Activated CD8-positive, alpha-beta T cell treated with anti-CD3 and anti-CD28 coated beads for 36 hours (primary cell): ENCODE measurements at regions not wholly inside any gene's neighbourhood (a gene's known extent, or its start where the extent isn't known, plus 50 kb on each side); places are given as distances from the start of the nearest gene placed in this dataset.
A peak's percentile ranks its signal among the peaks of the same experiment; 100 is the strongest.
"Not testable (repeated sequence)": the region's sequence is repeated elsewhere in the genome, so short reads cannot be mapped to it uniquely, and the experiment has no call there.

Experiments used
- ATAC-seq: fragments of 200-7000 bp; cut with Tn5 transposase; one replicate; pipeline ENCODE4 v1.10.0; 2021; ENCODE audit warnings: mild to moderate bottlenecking, moderate library complexity
- CTCF ChIA-PET: fragments of 350-600 bp; sonication (Branson Sonifier 250); formaldehyde crosslinking; loops from one replicate; lab custom pipeline; 2021; ENCODE audit warnings: antibody characterized with exemption; lab: Charles Lee
- POLR2A ChIA-PET: fragments of 350-600 bp; sonication (Branson Sonifier 250); formaldehyde crosslinking; loops from one replicate; lab custom pipeline; 2021; ENCODE audit warnings: antibody characterized with exemption; lab: Charles Lee
- DNase-seq: peaks from one replicate; pipeline ENCODE4 v3.0.0-alpha.2; 2020
- H3K27ac Mint-ChIP-seq: one replicate; pipeline ENCODE4 v1.8.0; 2021; ENCODE audit warnings: mild to moderate bottlenecking, mixed read lengths
- H3K27me3 Mint-ChIP-seq: one replicate; pipeline ENCODE4 v1.8.0; 2021; ENCODE audit warnings: mixed read lengths
- H3K36me3 Mint-ChIP-seq: one replicate; pipeline ENCODE4 v1.8.0; 2021; ENCODE audit warnings: low read depth, mixed read lengths
- H3K4me1 Mint-ChIP-seq: one replicate; pipeline ENCODE4 v1.8.0; 2021; ENCODE audit warnings: low read depth, mixed read lengths
- H3K4me3 Mint-ChIP-seq: one replicate; pipeline ENCODE4 v1.8.0; 2021; ENCODE audit warnings: mild to moderate bottlenecking, moderate library complexity, mixed read lengths
- H3K9me3 Mint-ChIP-seq: one replicate; pipeline ENCODE4 v1.8.0; 2021; ENCODE audit warnings: mixed read lengths
- intact Hi-C: fragments of 100-400 bp; cut with micrococcal nuclease; formaldehyde crosslinking; loops from one replicate; pipeline ENCODE4 v1.10.0; 2022
- TF ChIP-seq, protein P1 (sequence below): fragments of 200-600 bp; IDR thresholded peaks from one replicate; pipeline ENCODE4 v1.8.0; 2022; ENCODE audit warnings: antibody characterized with exemption, mild to moderate bottlenecking

DNA sequence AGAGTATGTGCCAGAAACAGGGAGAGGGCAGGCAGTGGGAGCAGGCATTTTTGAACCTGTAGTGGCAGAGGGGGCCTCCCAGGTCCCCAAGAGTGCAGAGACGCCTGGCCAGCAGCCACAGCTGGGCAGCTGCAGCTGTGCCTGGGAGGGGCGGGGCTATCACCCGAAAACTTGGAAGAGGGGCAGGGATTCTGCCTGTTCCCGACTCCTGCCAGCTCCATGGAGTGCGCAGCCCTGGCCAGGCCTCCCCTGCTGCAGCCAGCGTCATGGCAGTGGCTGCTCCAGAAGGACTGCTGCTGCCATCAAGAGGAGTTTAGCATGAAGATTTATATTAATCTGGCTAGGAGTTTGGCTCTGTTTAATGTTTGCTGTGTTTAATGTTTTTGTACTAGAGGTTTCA is 532.1 kb upstream of the PITX2 start:
- H3K4me3 Mint-ChIP-seq, result no peak overlapping the region
- ATAC-seq, result no peak
- intact Hi-C loops, result no loop called here
- no peaks in the 10 kb centered on the region for H3K4me1 Mint-ChIP-seq
- H3K27ac Mint-ChIP-seq, result no peak overlapping the region
- DNase-seq, result no peak
- H3K36me3 Mint-ChIP-seq, result no peaks in the 10 kb centered on the region
- ChIA-PET POLR2A (no interaction called here), CTCF (no interaction called here)
- peaks cover 9% of the 10 kb centered on the region for H3K9me3 Mint-ChIP-seq
- H3K27me3 Mint-ChIP-seq, result no peaks in the 10 kb centered on the region
- TF ChIP-seq, protein P1, sequence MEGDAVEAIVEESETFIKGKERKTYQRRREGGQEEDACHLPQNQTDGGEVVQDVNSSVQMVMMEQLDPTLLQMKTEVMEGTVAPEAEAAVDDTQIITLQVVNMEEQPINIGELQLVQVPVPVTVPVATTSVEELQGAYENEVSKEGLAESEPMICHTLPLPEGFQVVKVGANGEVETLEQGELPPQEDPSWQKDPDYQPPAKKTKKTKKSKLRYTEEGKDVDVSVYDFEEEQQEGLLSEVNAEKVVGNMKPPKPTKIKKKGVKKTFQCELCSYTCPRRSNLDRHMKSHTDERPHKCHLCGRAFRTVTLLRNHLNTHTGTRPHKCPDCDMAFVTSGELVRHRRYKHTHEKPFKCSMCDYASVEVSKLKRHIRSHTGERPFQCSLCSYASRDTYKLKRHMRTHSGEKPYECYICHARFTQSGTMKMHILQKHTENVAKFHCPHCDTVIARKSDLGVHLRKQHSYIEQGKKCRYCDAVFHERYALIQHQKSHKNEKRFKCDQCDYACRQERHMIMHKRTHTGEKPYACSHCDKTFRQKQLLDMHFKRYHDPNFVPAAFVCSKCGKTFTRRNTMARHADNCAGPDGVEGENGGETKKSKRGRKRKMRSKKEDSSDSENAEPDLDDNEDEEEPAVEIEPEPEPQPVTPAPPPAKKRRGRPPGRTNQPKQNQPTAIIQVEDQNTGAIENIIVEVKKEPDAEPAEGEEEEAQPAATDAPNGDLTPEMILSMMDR, result no peak

DNA sequence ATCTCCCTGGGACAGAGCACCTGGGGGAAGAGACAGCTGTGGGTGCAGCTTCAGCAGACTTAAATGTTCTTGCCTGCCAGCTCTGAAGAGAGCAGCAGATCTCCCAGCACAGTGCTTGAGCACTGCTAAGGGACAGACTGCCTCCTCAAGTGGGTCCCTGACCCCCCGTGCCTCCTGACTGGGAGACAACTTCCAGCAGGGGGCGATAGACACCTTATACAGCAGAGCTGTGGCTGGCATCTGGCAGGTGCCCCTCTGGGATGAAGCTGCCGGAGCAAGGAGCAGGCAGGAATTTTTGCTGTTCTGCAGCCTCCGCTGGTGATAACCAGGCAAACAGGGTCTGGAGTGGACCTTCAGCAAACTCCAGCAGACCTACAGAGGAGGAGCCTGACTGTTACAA is 541.7 kb upstream of the PITX2 start:
- H3K27ac Mint-ChIP-seq, H3K4me3 Mint-ChIP-seq, CTCF ChIA-PET, H3K4me1 Mint-ChIP-seq, ATAC-seq, intact Hi-C loops, H3K36me3 Mint-ChIP-seq, H3K27me3 Mint-ChIP-seq, POLR2A ChIA-PET: not testable (repeated sequence)
- TF ChIP-seq, protein P1, result peak; percentile 31
- DNase-seq, result peak; percentile 3
- peaks cover 16% of the 10 kb centered on the region for H3K9me3 Mint-ChIP-seq

DNA sequence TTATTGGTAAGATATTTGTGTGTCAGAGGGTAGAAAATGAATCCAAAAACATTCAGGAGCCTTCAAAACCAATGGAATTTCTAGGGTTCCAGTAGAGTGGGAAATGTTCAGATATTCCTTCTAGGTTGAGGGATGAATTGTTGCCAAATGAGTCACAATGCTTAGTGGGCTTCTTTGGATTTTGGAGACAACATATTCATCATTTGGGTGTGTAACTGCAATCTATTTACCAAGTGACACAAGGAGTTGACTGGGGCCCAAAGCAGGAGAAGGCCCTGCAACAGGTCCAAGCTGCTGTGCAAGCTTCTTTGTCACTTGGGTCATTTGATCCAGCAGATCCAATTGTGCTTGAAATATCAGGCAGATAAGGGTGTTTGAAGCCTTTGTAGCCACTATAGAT is 551.5 kb upstream of the PITX2 start:
- ChIA-PET POLR2A (no interaction called here), CTCF (no interaction called here)
- no peak for ATAC-seq

DNA sequence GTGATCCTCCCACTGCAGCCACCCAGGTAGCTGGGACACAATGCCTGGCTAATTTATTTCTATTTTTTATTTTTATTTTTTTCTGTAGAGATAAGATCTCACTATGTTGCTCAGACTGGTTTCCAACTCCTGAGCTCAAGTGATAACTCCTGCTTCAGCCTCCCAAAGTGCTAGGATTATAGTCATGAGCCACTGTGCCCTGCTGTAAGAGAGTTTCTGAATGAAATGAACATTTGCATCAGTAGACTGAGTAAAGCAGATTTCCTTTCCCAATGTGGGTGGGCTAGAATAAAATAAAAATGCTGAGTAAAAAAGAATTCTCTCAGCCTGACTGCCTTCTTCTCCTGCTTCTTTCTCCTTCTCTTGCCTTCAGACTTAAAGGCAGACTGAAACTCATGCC is 555.4 kb upstream of the PITX2 start:
- intact Hi-C loops, result no loop called here
- ChIA-PET CTCF (no interaction called here), POLR2A (no interaction called here)
- H3K27me3 Mint-ChIP-seq, result no peaks in the 10 kb centered on the region
- DNase-seq, result no peak
- TF ChIP-seq, protein P1, result no peak
- peaks cover 4% of the 10 kb centered on the region for H3K9me3 Mint-ChIP-seq
- no peak for ATAC-seq
- H3K4me3 Mint-ChIP-seq, result no peak overlapping the region
- no peak overlapping the region for H3K27ac Mint-ChIP-seq
- no peaks in the 10 kb centered on the region for H3K36me3 Mint-ChIP-seq
- no peaks in the 10 kb centered on the region for H3K4me1 Mint-ChIP-seq

More for the DNA sequence above, 551.5 kb upstream of the PITX2 start:
- intact Hi-C loops, result no loop called here
- H3K4me3 Mint-ChIP-seq, result no peak overlapping the region
- TF ChIP-seq, protein P1, result no peak
- DNase-seq, result no peak
- no peaks in the 10 kb centered on the region for H3K4me1 Mint-ChIP-seq
- peaks cover 2% of the 10 kb centered on the region for H3K9me3 Mint-ChIP-seq
- H3K36me3 Mint-ChIP-seq, result no peaks in the 10 kb centered on the region
- H3K27me3 Mint-ChIP-seq, result no peaks in the 10 kb centered on the region
- no peak overlapping the region for H3K27ac Mint-ChIP-seq

DNA sequence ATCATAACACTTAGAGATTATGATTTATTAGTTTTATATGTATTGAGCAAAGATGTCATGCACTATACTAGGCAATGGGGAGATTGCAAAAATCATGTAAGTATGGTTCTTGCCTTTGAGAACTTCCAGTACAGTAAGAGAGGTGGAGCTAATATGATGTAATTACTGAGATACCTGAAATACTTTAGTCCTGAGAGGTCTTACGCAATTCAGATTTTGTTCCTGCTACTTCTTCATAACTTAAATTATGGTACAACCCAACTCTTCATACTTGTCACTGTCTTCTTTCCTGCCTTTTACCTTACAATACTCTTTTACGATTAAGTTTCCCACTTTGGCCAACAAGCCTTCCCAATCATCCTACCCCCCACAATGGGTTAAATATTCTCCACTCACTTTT is 564.2 kb upstream of the PITX2 start:
- no peaks in the 10 kb centered on the region for H3K4me1 Mint-ChIP-seq
- ChIA-PET POLR2A (interaction anchor here (0.6 kb wide), 1 partner anchor 21 kb away, joined by 3 read pairs; no protein-coding TSS in a partner anchor), CTCF (no interaction called here)
- intact Hi-C loops, result no loop called here
- ATAC-seq (no peak), DNase-seq (no peak)
- H3K4me3 Mint-ChIP-seq, result no peak overlapping the region
- no peak overlapping the region for H3K27ac Mint-ChIP-seq
- peaks cover 4% of the 10 kb centered on the region for H3K9me3 Mint-ChIP-seq
- no peaks in the 10 kb centered on the region for H3K27me3 Mint-ChIP-seq
- TF ChIP-seq, protein P1, result no peak
- H3K36me3 Mint-ChIP-seq, result no peaks in the 10 kb centered on the region
